ENCODE measurements at regions not wholly inside any gene's neighbourhood (a gene's known extent, or its start where the extent isn't known, plus 50 kb on each side); places are given as distances from the start of the nearest gene placed in this dataset.

GRCh38 chr4:27132497-27132896 lies 271.9 kb downstream of the STIM2 start (continued):
- no peak for TF ChIP-seq RFX5 (IDR thresholded peaks at IDR 0.05)
- TF ChIP-seq MAX (IDR thresholded peaks at IDR 0.05): no peak

- Histone ChIP-seq H3K4me1 (no peaks in the 10 kb centered on the region), H3K4me2 (no peak overlapping the region), H3K4me3 (no peak overlapping the region), H3K9me3 (no peaks in the 10 kb centered on the region), H3K27ac (no peak overlapping the region)
- ChIA-PET POLR2A (no interaction called here), CTCF (no interaction called here)
- TF ChIP-seq RARB (CRISPR knock-in tag; IDR thresholded peaks at IDR 0.05) (no peak), RNF2 (IDR thresholded peaks at IDR 0.05; ENCODE audit: borderline replicate concordance, low read depth) (no peak), RAD21 (conservative IDR thresholded peaks at IDR 0.05 in 1 of 2, IDR thresholded peaks at IDR 0.05 in 1 of 2) (no peak), ATOH8 (CRISPR knock-in tag; IDR thresholded peaks at IDR 0.05; ENCODE audit: low read depth) (no peak), HOXB13 (CRISPR knock-in tag; IDR thresholded peaks at IDR 0.05; ENCODE audit: low read depth) (no peak), ZNF302 (CRISPR knock-in tag; IDR thresholded peaks at IDR 0.05) (no peak), JUN (IDR thresholded peaks at IDR 0.05) (no peak), KDM1A (IDR thresholded peaks at IDR 0.05; ENCODE audit: low read depth) (no peak), TP53 (CRISPR knock-in tag; IDR thresholded peaks at IDR 0.05) (no peak), CTCF (IDR thresholded peaks at IDR 0.05) (no peak), EHF (CRISPR knock-in tag; IDR thresholded peaks at IDR 0.05) (no peak)
- ATAC-seq (no peak), DNase-seq (ENCODE audit: low read depth in 1 of 2, low spot score in 1 of 2) (no peak), FAIRE-seq (no peak)
- 2% methylated on average over 4 of the region's 4 CpGs for WGBS (ENCODE audit: missing lambda C conversion rate)
Observed at GRCh38 chr4:27140486-27140885, 279.8 kb downstream of the STIM2 start.

- 3% methylated on average over 6 of the region's 6 CpGs for WGBS (ENCODE audit: missing lambda C conversion rate)
- CTCF ChIA-PET: no interaction called here
- H3K4me3 ChIP-seq: no peak overlapping the region
- no peak overlapping the region for H3K4me2 ChIP-seq
- H3K27ac ChIP-seq: no peak overlapping the region
- no peak for TF ChIP-seq FOXS1 (CRISPR knock-in tag; IDR thresholded peaks at IDR 0.05)
- no peak for TF ChIP-seq JUNB (IDR thresholded peaks at IDR 0.05)
- no peak for TF ChIP-seq NR3C1 (IDR thresholded peaks at IDR 0.05)
- no peak for TF ChIP-seq CHD2 (IDR thresholded peaks at IDR 0.05; ENCODE audit: low read length, partially characterized antibody)
- no peak for TF ChIP-seq CHD4 (IDR thresholded peaks at IDR 0.05; ENCODE audit: borderline replicate concordance)
- TF ChIP-seq ZSCAN20 (CRISPR knock-in tag; IDR thresholded peaks at IDR 0.05): no peak
- TF ChIP-seq RARB (CRISPR knock-in tag; IDR thresholded peaks at IDR 0.05): no peak
- TF ChIP-seq PBX3 (IDR thresholded peaks at IDR 0.05): no peak
- TF ChIP-seq KDM1A (IDR thresholded peaks at IDR 0.05; ENCODE audit: low read depth): no peak
- no peak for TF ChIP-seq E2F6 (IDR thresholded peaks at IDR 0.05; ENCODE audit: borderline replicate concordance, low read depth)
- TF ChIP-seq TP53 (CRISPR knock-in tag; IDR thresholded peaks at IDR 0.05): no peak
- TF ChIP-seq ZFP36 (IDR thresholded peaks at IDR 0.05; ENCODE audit: borderline replicate concordance, partially characterized antibody): no peak
- no peak for TF ChIP-seq KDM5A (IDR thresholded peaks at IDR 0.05)
- no peak for TF ChIP-seq SREBF2 (IDR thresholded peaks at IDR 0.05)
- no peak for TF ChIP-seq HES2 (IDR thresholded peaks at IDR 0.05)
- no peak for TF ChIP-seq EHF (CRISPR knock-in tag; IDR thresholded peaks at IDR 0.05)
- no peak for TF ChIP-seq BCL3 (IDR thresholded peaks at IDR 0.05)
- no peak for FAIRE-seq
- H3K4me1 ChIP-seq: no peaks in the 10 kb centered on the region
- POLR2A ChIA-PET: no interaction called here
- no peak for ATAC-seq
- no peak for DNase-seq (ENCODE audit: low read depth in 1 of 2, low spot score in 1 of 2)
- H3K9me3 ChIP-seq: no peaks in the 10 kb centered on the region
Observed at GRCh38 chr4:27141530-27141929, 280.9 kb downstream of the STIM2 start.
